GM21723 (cell line): ENCODE measurements at regions not wholly inside any gene's neighbourhood (a gene's known extent, or its start where the extent isn't known, plus 50 kb on each side); places are given as distances from the start of the nearest gene placed in this dataset.
"Not testable (repeated sequence)": the region's sequence is repeated elsewhere in the genome, so short reads cannot be mapped to it uniquely, and the experiment has no call there.

Experiments used
- ATAC-seq: cut with Tn5 transposase; IDR thresholded peaks from one replicate; pipeline ENCODE4 v1.9.1; 2021; ENCODE audit warnings: mild to moderate bottlenecking, moderate library complexity; ENCODE audit not compliant: unreplicated experiment

DNA sequence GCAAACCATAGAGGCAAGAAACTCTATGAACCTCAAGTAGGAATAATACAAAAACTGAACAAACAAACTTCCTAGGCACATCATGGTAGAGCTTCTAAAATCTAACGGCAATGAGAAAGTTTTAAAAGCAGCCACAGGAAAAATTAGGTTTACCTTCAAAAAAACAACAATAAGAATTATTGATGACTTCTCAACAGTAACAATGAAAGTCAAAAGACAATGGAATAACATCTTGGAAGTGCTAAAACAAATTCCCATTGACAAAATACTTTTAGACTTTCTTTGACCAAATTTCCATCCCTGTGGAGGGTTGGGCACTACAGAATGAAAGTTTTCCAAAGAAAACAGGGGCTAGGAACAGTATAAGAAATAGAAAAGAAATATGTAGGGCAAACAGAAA, 222.9 kb upstream of the ERCC4 start:
- no peak for ATAC-seq

DNA sequence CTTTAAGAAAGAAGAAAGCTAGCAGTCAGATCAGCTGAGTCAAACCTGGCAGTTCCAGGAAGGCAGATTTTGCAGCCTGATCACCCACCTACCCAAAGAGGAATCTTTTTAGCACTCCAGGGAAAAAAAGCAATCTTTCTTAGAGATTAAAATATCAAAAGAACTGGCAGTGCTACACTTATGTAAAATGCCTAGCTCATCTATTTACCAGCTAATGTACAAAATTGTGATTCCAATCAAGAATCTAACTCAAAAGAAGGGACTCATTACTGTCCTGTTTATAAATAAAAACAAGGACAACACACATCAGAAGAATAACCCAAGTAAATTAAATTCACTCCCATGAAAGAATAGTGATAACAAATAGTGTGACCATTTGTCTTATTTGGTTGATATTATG, 222.4 kb upstream of the ERCC4 start:
- ATAC-seq: no peak

DNA sequence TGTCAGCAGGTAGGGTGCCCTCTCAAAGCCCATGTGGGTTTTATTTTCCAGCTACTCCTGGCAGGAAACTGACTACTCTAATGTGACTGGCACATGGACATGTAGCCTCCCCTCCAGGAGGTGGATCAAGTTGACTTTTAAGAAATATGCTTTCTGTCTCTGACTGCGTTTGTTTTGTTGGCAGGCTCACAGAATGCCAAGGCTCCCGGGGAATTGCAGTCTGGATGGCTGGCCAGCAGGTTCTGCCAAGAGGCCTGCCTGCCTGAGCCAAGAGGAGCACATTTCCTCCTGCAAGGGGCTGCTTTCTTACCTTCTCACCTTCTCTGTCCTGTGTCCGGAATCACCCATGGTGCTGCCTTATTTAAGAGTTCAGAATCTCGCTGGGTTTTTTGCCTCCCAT, 217.3 kb upstream of the ERCC4 start:
- ATAC-seq: no peak

DNA sequence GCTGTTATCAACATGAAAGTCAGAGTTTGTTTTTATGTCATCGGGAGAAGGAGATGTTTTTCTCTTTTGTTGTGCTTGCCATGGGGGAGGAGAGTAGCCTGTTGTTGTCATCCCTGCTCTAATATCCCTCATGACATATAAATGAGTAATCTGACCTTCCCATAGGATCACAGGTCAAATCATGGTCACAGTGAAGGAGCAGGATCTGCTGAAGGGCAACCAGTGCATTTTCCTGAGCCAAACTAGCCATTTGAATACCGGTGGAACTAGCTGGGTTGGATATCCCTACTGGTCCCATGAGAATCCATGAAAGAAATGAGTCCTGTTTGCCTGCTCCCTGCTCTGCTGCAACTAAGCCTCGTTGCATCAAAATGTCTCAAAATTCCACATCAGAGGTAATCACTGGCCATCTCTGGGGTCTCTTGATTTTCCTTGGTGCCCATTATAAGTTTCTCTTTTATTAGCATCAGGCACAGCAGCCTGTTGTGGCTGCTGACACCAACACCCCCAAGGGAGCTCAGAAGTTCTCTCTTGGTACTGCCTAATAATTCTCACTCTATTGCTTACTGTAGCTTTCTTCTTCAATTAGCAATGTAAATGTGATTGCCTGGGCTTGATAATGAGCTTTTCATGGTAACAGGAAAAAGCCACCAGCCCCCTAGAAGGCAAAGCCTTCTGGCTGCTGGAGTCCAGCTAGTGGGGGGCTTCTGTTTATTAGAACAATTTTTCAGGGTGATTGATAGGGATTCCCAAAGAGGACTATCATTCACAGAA, 211.4 kb upstream of the ERCC4 start:
- ATAC-seq: no peak

DNA sequence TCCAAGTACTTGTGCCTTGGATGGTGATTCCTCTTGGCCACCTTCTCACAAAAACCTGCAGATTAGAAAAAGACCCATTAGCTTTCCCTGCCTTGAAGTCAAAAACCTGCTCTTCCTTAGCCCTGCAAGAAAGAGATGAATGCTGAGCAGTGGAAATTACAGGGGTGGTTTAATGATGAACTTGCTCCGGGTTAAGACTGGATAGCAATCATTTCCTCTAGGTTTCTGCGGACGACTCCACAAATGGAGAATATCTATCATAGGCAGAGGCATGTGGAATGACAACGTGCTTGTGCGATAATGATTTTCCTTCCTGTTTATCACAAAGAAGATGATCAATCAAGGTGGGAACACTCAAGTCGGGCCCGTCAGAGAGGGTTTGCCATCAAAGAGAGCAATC, 201.2 kb upstream of the ERCC4 start:
- no peak for ATAC-seq

DNA sequence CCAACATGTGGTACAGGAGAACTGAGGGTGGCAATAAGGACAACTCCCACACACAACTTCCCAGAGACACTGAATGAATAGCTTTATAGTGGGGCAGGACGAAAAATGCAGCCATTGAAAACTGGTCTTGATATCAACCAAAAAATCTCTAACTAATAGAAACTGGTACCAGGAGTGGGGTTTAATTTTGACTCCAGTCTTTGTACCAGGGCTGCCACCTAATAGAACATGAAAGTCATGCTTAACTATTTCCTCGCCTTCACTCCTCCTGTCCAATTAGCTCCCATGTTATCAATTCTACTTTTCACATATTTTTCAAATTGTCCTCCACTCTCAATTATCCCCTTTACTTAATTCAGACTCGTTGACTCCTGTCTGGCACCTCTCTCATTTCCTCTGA, 192.0 kb upstream of the ERCC4 start:
- no peak for ATAC-seq

DNA sequence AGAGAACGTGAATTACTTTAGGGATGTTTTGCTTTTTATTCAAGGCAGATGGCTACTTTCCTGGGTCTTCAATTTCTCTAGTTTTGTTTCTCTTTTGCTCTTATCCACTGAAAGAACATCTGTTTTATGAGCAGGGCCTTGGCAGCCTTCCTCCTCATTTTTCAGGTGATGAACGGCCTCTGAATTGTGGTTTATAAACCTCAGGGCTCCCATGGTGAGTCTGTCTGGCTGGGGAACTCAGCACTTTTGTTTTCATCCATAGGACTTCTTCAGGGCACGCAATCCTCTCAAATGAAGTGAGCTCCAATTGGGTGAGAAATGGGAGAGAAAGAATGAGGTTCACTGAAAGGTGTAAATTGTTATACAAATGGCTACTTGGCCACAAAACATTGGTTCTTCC, 186.4 kb upstream of the ERCC4 start:
- no peak for ATAC-seq

DNA sequence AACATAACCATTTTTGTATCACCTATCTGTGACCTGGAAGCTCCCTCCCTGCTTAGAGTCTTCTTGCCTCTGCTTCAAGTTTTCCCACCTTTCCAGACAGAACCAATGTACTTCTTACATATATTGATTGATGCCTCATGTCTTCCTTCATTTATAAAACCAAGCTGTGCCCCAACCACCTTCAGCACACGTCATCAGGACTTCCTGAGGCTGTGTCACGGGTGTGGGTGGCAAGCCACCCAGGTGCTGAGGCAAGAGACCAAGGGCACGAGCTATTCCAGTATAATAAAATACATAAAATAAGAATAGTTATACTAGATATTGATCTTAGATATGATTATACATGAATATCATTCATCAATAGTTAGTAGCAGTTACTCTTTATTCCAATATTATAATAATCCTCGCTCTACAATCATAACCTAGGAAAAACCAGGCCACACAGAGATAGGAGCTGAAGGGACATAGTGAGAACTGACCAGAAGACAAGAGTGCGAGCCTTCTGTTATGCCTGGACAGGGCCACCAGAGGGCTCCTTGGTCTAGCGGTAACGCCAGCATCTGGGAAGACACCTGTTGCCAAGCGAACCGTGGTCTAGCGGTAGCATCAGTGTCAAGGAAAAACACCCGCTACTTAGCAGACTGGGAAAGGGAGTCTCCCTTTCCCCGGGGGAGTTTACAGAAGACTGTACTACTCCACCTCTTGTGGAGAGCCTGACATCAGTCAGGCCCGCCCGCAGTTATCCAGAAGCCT, 180.2 kb upstream of the ERCC4 start:
- ATAC-seq: not testable (repeated sequence)

DNA sequence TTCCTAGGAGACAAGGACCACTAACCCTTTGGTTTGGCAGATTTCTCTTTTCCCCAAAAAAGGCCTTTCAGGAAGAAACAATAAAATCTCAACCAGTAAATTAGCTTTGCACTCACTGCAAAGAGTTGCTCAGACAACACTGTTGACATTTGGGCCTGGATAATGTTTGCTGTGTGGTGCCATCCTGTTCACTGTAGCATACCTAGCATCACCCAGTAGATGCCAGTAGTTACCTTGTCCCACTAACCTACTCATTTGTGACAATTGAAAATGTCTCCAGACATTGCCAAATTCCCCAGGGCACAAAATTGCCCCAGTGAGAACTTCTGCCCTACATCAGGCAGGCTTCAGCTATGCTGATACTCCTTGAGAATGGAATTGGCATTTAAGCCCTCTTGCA, 177.0 kb upstream of the ERCC4 start:
- no peak for ATAC-seq

DNA sequence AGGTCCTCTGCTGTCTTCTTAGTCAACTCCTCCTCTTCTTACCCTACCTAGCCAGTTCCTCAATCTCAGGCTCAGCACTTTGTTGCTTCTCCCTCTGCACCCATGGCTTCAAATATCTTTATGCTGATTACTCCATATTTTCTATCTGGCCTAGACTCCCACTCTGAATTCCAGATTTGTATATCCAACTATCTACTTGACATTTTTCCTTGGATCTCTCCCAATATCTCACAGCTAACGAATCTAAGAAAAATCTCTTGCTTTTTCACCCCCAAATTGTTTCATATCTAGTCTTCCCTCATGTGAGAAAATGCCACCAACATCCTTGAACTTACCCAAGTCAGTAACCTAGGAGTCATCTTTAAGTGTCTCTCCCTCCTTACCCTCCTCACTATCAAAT, 176.4 kb upstream of the ERCC4 start:
- no peak for ATAC-seq

DNA sequence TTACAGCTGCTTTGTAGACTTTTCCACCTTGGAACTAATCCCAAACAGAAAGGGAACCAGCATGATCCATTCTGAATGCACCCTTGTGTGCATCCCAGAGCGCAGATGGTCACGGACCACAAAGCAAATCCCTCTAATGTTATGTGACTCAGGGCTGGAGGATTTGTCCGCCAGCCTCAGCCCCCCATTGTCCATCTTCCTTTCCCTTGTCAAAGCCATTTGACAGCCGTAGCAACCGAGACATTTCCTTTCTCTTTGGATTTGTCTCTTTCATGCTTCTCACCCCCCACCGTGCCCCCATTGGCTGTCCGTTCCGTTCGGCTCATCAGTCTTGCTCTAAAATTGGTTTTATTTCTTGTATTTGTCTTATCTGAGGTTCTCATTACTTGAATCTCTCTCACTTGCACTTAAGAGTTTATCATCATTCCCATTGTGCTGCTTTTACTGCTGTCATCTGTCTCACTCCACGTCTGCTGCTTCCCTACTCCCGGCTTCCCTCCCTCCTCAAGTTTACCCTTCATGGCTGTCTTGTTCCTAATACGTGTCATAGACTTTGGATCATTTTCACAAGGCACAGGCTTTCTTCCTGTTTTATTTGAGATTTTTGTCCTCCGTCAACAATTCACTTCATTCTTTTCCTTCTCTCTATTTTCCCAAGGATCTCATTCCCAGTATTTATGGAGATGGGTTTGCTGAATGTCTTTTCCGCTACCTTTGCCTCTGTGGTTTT, 163.4 kb upstream of the ERCC4 start:
- ATAC-seq: no peak

DNA sequence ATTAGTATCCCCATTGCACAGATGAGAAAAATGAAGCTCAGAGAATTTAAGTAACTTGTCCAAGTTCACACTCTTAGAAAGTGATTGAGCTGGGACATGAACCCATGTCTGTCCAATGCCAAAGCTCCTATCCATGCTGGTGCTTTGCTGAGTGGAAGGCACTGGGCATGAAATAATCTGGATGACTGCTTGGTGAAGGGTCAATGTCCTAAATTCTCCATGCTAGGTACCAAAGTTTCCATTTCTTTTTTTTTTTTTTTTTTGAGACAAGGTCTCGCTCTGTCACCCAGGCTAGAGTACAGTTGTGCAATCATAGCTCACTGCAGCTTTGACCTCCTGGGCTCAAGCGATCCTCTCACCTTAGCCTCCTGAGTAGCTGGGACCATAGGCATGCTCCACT, 153.6 kb upstream of the ERCC4 start:
- ATAC-seq: no peak

DNA sequence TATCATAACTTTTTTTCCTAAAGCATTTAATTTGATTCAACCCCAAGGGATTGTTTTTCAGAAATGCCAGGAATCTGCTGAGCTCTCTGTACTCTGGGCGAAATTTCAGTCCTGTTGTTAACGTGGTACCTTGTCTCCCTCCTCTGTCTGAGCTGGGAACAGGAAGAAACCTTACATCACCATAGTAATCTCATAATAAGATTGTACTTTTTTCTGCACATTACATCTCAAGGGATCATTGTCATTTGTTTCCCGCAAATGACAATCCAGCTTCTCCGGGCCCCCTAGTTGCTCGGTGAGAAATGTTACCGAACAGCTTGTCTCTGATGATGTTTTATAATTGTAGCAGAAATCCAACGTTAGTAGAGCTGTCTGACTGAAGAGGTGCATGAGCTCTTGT, 152.7 kb upstream of the ERCC4 start:
- no peak for ATAC-seq

DNA sequence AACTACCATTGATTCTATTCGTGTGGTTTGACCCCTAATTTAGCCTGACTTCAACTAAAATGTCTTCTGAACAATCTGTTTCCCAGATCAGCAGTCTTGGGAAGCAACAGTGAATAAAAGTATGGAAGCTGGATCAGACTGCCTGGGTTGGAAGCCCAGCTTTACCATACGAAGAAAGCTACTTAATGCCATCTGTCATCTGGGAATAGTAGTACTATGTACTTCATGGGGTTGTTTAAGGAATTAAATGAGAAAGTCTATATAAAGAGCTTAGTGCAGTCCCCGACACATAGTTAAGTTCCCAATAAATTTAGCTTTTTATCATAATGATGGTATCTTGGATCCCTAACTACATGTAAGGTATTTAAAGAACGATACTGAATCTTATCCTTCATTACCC, 151.5 kb upstream of the ERCC4 start:
- ATAC-seq: no peak

DNA sequence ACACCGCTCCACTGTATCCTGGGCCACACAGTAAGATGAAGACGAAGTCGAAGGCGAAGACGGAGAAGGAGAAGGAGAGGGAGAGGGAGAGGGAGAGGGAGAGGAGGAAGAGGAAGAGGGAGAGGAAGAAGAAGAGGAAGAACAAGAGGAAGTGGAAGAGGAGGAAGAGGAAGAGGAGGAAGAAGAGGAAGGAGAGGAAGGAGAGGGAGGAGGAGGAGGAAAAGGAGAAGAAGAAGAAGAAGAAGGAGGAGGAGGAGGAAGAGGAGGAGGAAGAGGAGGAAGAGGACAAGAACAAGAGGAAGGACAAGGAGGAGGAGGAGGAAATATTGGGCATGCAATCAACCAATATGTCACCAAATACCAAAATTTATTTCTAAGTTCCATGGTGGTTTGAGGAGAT, 149.5 kb upstream of the ERCC4 start:
- ATAC-seq: no peak

DNA sequence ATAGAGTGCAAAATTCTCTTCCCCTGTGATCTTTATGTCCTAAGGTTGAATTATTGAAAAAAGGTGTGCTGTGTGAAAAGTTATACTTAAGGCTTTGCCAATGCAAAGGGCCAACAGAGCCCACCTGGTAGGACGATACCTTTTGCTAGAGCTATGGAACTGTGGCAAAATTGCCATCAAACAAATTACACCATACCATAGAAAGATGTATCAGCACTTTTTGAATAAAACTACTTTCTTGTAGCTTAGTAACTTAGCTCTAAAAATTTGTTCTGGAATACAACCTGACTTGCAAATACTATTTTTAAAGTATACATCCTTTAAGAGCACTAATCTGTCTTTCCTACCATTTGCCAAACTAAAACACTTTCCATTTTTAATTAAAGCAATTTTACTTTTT, 147.2 kb upstream of the ERCC4 start:
- ATAC-seq: no peak

DNA sequence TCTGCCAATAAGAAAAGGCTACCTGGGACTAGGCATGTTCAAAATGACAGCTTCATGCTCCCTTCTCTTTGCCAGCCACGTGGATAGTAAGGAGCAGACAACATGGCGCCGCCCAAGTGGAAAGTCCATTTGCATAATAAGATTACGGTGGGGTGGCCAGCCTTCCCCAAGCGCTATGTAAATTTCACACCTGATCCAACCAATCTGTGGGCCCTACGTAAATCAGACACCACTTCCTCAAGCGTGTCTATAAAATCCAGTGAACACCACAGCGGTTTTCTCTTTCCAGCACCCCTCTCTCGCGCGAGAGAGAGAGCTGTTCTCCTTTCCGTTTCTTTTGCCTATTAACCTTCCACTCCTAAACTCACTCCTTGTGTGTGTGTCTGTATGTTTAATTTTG, 140.3 kb upstream of the ERCC4 start:
- no peak for ATAC-seq

DNA sequence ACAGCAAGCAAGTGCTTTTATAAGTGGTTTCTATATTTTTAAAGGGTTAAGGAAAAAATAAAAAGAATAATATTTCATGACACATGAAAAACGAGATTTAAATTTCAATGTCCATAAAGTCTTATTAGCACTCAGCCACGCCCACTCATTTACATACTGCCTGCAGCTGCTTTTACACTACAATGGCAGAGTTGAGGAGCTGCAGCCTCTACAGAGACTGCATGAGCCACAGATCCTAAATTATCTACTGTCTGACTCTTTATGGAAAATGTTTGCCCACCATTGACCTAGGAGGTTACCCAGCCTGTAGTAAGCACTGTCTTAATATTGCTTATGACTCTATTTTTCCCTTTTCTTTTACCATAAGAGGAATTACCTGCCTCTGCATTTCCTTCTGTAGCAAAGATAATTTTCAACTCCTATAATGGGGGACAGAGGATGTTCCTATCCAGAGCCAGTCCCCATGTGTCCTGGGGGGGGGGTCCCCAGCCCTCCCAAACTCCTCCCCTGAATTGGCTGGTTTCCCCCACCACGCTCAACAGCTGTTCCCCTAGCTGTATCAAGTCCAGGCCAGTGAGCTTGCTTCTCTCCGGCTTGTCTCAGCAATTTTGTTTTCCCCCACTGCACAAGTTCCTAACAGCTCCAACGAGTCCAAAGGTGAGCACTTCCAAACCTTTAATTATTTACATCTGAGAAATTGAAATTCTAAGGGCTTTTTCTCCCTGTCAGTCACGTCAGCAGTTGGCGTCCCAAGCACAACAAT, 139.4 kb upstream of the ERCC4 start:
- ATAC-seq: no peak

DNA sequence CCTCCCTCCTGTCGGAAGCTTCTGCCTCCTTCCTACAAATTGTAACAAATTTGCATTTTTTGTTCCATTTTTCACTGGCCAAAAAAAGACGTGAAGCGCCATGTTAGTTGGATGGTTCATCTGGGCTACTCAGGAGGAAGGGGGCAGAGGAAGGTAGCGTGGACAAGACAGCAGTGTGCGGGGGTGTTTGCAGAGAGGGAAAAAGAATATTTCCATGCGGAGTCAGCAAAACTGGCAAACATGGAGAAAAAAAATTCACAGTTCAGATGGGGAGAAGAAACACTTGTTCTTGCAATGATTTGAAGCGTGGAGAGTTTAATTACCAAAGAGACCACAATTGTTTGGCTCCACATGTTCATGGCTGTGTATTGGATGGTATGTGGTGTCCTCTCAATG, 138.8 kb upstream of the ERCC4 start:
- ATAC-seq: no peak

DNA sequence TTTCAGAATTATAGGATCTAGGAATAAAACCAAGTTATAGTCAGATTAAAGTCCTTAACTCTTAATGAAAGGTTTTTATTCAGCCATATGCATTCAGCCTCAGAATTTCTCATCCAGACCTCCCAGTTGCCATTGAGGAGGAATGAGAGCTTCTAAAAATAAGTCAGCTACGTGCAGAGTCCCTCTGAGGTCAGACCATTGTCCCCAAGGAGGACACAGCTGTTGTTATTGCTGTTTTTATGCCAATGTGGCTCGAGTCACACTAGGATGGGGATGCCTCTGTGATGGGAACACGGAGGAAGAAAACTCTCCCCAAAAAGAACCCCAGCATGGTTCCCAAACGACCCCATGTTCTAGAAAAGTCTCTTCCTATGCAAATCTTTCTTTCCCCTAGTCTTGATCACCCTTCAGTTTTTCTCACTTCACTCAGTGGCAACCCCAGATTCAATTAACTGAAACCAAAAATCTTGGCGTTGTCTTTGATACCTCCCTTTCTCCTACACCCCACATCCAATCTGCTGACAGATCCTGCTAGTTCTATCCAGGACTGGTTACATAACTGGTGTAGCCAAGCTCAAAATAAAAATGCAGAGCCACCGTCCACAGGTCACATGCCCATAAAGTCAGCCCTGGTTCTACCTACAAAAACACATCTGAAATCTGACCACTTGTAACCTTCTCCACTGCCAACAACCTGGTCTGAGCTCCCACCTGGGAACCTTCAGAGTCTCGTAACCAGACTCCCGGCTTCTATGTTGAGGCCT, 138.2 kb upstream of the ERCC4 start:
- no peak for ATAC-seq

DNA sequence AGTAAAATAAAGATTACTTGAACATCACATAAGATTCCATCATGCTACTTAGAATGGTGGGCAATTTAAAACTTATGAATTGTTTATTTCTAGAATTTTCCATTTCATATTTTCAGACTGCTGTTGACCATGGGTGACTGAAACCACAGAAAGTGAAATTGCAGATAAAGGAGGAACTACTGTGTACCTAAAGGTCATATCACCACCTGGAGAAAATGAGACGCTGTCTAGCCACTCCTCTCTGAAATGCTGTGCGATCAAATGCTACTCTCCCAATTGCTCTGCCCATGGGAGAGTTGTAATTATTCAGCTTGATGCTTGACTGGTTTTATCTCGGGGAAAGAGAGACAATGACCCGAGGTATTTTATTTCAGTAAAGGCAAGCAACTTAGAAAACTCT, 128.9 kb upstream of the ERCC4 start:
- ATAC-seq: no peak
